NB4 (cell line): ENCODE measurements at regions not wholly inside any gene's neighbourhood (a gene's known extent, or its start where the extent isn't known, plus 50 kb on each side); places are given as distances from the start of the nearest gene placed in this dataset.

Experiments
- DNase-seq: peaks from one replicate; pipeline ENCODE4 v3.0.0; 2010; ENCODE audit warnings: low read depth
- H3K4me3 ChIP-seq: one replicate; pipeline ENCODE4 v1.5.1; 2011; ENCODE audit warnings: mild to moderate bottlenecking, low read depth, low read length, moderate library complexity
- MAX ChIP-seq: IDR thresholded peaks from 2 replicates; pipeline ENCODE4 v1.6.1; 2011; ENCODE audit warnings: low read depth, low read length
- MYC ChIP-seq: IDR thresholded peaks from 2 replicates; pipeline ENCODE4 v1.6.1; 2011; ENCODE audit warnings: low read depth, low read length
- POLR2A ChIP-seq: IDR thresholded peaks from 2 replicates; pipeline ENCODE4 v1.6.1; 2011; ENCODE audit warnings: mild to moderate bottlenecking; ENCODE audit not compliant: insufficient read length; ENCODE audit errors: extremely low read depth
- TF ChIP-seq, protein P1 (sequence below): IDR thresholded peaks from one replicate; pipeline ENCODE4 v1.5.1; 2012; ENCODE audit warnings: low read depth, low read length

- no peak overlapping the region for H3K4me3 ChIP-seq
- TF ChIP-seq POLR2A: no peak
- no peak for TF ChIP-seq MAX
- TF ChIP-seq MYC: no peak
- TF ChIP-seq, protein P1, sequence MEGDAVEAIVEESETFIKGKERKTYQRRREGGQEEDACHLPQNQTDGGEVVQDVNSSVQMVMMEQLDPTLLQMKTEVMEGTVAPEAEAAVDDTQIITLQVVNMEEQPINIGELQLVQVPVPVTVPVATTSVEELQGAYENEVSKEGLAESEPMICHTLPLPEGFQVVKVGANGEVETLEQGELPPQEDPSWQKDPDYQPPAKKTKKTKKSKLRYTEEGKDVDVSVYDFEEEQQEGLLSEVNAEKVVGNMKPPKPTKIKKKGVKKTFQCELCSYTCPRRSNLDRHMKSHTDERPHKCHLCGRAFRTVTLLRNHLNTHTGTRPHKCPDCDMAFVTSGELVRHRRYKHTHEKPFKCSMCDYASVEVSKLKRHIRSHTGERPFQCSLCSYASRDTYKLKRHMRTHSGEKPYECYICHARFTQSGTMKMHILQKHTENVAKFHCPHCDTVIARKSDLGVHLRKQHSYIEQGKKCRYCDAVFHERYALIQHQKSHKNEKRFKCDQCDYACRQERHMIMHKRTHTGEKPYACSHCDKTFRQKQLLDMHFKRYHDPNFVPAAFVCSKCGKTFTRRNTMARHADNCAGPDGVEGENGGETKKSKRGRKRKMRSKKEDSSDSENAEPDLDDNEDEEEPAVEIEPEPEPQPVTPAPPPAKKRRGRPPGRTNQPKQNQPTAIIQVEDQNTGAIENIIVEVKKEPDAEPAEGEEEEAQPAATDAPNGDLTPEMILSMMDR: no peak
- no peak for DNase-seq
These were observed 79.2 kb upstream of the GPM6A start for GRCh38 chr4:175891231-175891630.

DNA sequence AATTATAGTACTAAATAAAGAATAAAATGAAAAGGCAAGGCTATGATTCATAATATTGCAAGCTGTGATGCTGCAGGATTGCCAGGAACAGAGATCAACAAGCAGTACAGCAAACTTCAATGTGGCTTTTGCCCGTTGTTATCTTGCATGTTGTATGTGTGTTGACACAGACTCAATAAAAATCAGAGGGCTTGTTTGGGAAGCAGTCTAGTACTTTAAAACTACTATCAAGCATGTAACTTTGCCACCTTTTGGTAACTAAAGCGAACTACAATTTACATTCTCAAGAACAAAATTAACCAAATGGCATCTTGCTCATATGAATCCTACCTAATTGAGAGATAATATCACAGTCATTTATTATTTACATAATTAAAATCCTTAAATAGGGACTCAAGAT is 79.8 kb upstream of the GPM6A start:
- DNase-seq: peak; percentile 19
- H3K4me3 ChIP-seq: no peak overlapping the region
- TF ChIP-seq, protein P1: peak; percentile 5
- TF ChIP-seq MAX (no peak), MYC (no peak), POLR2A (no peak)

DNA sequence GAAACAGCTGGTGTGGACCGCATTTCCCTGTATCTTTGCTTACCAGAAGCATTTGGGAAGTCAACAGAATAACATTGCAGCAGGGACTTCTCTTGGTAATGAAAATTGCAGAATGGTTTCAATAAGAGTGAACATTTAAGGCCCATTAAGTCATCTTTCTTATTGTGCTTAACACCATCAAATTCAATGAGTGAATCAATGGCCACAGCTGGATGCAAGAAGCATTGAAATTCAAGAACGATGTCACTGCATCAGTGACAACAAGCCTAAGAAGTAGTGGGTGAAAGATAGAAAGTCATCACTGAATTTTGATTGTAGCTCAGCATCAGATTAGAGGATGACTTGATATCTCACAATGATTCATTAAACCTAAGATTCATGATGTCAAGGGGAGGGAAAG is 93.9 kb upstream of the GPM6A start:
- TF ChIP-seq, protein P1: no peak
- no peak for TF ChIP-seq MAX
- no peak for TF ChIP-seq MYC
- no peak for TF ChIP-seq POLR2A
- no peak overlapping the region for H3K4me3 ChIP-seq
- DNase-seq: no peak

DNA sequence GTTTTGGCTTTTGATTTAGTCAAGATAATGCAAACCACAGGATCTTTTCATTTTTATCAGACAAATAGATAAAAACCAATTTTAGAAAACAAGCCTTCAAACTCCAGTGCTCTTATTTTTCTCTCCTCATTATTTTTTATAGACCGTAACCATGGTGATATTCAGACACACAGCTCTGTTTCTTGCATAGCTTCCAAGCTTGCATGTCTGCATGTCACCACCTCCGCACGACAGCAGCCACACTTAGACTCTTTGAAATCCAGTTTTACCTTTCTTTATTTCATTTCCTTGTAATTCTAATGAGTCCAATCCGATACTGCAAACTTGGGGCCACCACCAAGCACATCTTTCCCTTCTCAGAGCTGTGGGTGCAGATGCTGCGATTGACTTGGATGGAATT is 94.3 kb upstream of the GPM6A start:
- TF ChIP-seq MAX (no peak), POLR2A (no peak), MYC (no peak)
- TF ChIP-seq, protein P1: no peak
- no peak overlapping the region for H3K4me3 ChIP-seq
- no peak for DNase-seq

DNA sequence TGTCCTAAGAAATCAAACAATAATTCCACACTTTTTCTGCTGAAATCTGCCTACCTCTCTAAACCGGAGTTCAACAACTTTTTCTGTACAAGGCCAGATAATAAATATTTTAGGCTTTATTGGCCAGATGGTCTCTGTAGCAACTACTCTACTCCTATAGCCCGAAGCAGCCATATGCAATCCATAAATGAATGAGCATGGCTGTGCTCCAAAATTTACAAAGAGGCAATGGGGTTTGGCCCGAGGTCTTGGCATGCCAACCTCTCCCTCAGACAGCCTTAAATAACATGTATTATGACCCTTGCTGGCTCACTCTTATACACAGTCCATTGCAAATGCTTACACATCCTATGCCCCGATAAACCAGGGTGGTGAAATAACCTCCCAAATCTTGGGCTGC is 98.6 kb upstream of the GPM6A start:
- DNase-seq: no peak
- no peak for TF ChIP-seq MYC
- no peak for TF ChIP-seq MAX
- no peak for TF ChIP-seq POLR2A
- TF ChIP-seq, protein P1: no peak
- no peak overlapping the region for H3K4me3 ChIP-seq
